Gastrocnemius medialis (tissue), 4 donors: ENCODE measurements at regions not wholly inside any gene's neighbourhood (a gene's known extent, or its start where the extent isn't known, plus 50 kb on each side); places are given as distances from the start of the nearest gene placed in this dataset.

ENCODE experiments used
- ATAC-seq, 2 donors: fragments of 150-250 bp; one replicate each; pipeline ENCODE4 v1.9.1; 2016
- DNase-seq, 2 donors: peaks; one replicate each; pipeline ENCODE4 v3.0.0-alpha.2; 2019
- H3K27ac ChIP-seq, 4 donors: fragments of 200-600 bp; sonication (generic); 1 replicate in 1 of 4; 2 replicates in 3 of 4; pipeline ENCODE4 v1.5.1; 2016 to 2018; ENCODE audit warnings: mild to moderate bottlenecking in 2 of 4, moderate library complexity in 1 of 4
- H3K27me3 ChIP-seq, 3 donors: fragments of 200-600 bp; sonication (generic) in 2 of 3; 1 replicate in 1 of 3; 2 replicates in 2 of 3; pipeline versions ENCODE4 v1.5.1 to v1.6.0; 2016 to 2019; ENCODE audit warnings: mild to moderate bottlenecking in 1 of 3, moderate library complexity in 1 of 3
- H3K36me3 ChIP-seq, 2 donors: fragments of 200-600 bp; sonication (generic) in 1 of 2; one replicate each; pipeline ENCODE4 v1.5.1; 2017 to 2018
- H3K4me1 ChIP-seq, 2 donors: fragments of 200-600 bp; sonication (generic) in 1 of 2; one replicate each; pipeline ENCODE4 v1.5.1; 2016 to 2017; ENCODE audit warnings: mild to moderate bottlenecking in 2 of 2
- H3K4me3 ChIP-seq, 4 donors: fragments of 200-600 bp; sonication (generic) in 3 of 4; 1 replicate in 1 of 4; 2 replicates in 3 of 4; pipeline ENCODE4 v1.5.1; 2016 to 2019; ENCODE audit warnings: mild to moderate bottlenecking in 2 of 4
- H3K9me3 ChIP-seq, 3 donors: fragments of 200-600 bp; sonication (generic) in 2 of 3; 1 replicate in 1 of 3; 2 replicates in 2 of 3; pipeline ENCODE4 v1.5.1; 2016 to 2019
- CTCF ChIP-seq, 5 experiments: fragments of 450-650 bp in 3 of 5; fragments of 200-600 bp in 2 of 5; sonication (generic) in 2 of 5; IDR thresholded peaks in 4 of 5; conservative IDR thresholded peaks in 1 of 5; 1 replicate in 4 of 5; 2 replicates in 1 of 5; pipeline ENCODE4 v1.5.1; 2016 to 2019; ENCODE audit warnings: antibody characterized with exemption in 5 of 5, mild to moderate bottlenecking in 3 of 5, moderate library complexity in 3 of 5
- POLR2A ChIP-seq, 2 donors: fragments of 450-650 bp; IDR thresholded peaks; one replicate each; pipeline ENCODE4 v1.6.1; 2017; ENCODE audit warnings: antibody characterized with exemption in 2 of 2, mild to moderate bottlenecking in 2 of 2, moderate library complexity in 2 of 2
- in situ Hi-C, 4 donors: fragments of 200-750 bp; cut with MboI; loops; one replicate each; pipeline versions ENCODE4 v1.15.0 to v1.8.0; 2017; ENCODE audit warnings: low sequenced_read_pairs in 4 of 4
- intact Hi-C: fragments of 100-400 bp; cut with DNase I; formaldehyde crosslinking; loops from one replicate; pipeline ENCODE4 v1.15.1; 2023; ENCODE audit warnings: low total_unique reads

- no peak overlapping the region for H3K4me3 ChIP-seq
- peak overlapping the region; percentile 30 to 50 (median 44) for H3K27ac ChIP-seq
- peaks cover 0 to 3% (median 0%) of the 10 kb centered on the region in 3 donors for H3K27me3 ChIP-seq
- no peaks in the 10 kb centered on the region for H3K36me3 ChIP-seq
- H3K4me1 ChIP-seq: no peaks in the 10 kb centered on the region
- peak; percentile 50 to 74 for DNase-seq
- TF ChIP-seq POLR2A (IDR thresholded peaks at IDR 0.05) (no peak), CTCF (IDR thresholded peaks at IDR 0.05 in 4 of 5, conservative IDR thresholded peaks at IDR 0.05 in 1 of 5) (peak; percentile 32 to 89 (median 44))
- in situ Hi-C loops: loop anchor here in 1 of 4 donors (10.0 kb wide), 1 partner anchor 1063 kb away; no protein-coding TSS in a partner anchor
- ATAC-seq: peak; percentile 62 to 84
- intact Hi-C loops: no loop called here
- H3K9me3 ChIP-seq: no peaks in the 10 kb centered on the region
Observed at GRCh38 chr10:30751678-30752331, 122.3 kb upstream of the LYZL2 start.

GRCh38 chr10:30750971-30751677 lies 121.6 kb upstream of the LYZL2 start:
- Histone ChIP-seq H3K36me3 (no peaks in the 10 kb centered on the region), H3K27me3 (peaks cover 0 to 3% (median 0%) of the 10 kb centered on the region in 3 donors), H3K27ac (no peak overlapping the region), H3K4me1 (no peaks in the 10 kb centered on the region), H3K9me3 (no peaks in the 10 kb centered on the region), H3K4me3 (no peak overlapping the region)
- intact Hi-C loops: no loop called here
- DNase-seq: no peak
- TF ChIP-seq POLR2A (IDR thresholded peaks at IDR 0.05) (no peak), CTCF (IDR thresholded peaks at IDR 0.05 in 4 of 5, conservative IDR thresholded peaks at IDR 0.05 in 1 of 5) (no peak)
- no peak for ATAC-seq
- in situ Hi-C loops: loop anchor here in 1 of 4 donors (10.0 kb wide), 1 partner anchor 1064 kb away; no protein-coding TSS in a partner anchor

- DNase-seq (no peak), ATAC-seq (no peak)
- no peaks in the 10 kb centered on the region for H3K4me1 ChIP-seq
- no peak for TF ChIP-seq POLR2A (IDR thresholded peaks at IDR 0.05)
- TF ChIP-seq CTCF (IDR thresholded peaks at IDR 0.05 in 4 of 5, conservative IDR thresholded peaks at IDR 0.05 in 1 of 5): no peak
- H3K36me3 ChIP-seq: no peaks in the 10 kb centered on the region
- intact Hi-C loops (no loop called here), in situ Hi-C loops (loop anchor here in 1 of 4 donors (25.0 kb wide), 1 partner anchor 738 kb away; no protein-coding TSS in a partner anchor)
- peaks cover 0 to 3% (median 0%) of the 10 kb centered on the region in 3 donors for H3K27me3 ChIP-seq
- no peak overlapping the region for H3K4me3 ChIP-seq
- H3K27ac ChIP-seq: no peak overlapping the region
- H3K9me3 ChIP-seq: no peaks in the 10 kb centered on the region
Observed at GRCh38 chr10:30749385-30749784, 119.8 kb upstream of the LYZL2 start.

GRCh38 chr10:30748152-30748973 lies 118.8 kb upstream of the LYZL2 start:
- TF ChIP-seq POLR2A (IDR thresholded peaks at IDR 0.05): no peak
- TF ChIP-seq CTCF (IDR thresholded peaks at IDR 0.05 in 4 of 5, conservative IDR thresholded peaks at IDR 0.05 in 1 of 5): no peak
- in situ Hi-C loops: loop anchor here in 1 of 4 donors (25.0 kb wide), 1 partner anchor 739 kb away; no protein-coding TSS in a partner anchor
- ATAC-seq: no peak
- H3K4me3 ChIP-seq: no peak overlapping the region
- H3K9me3 ChIP-seq: no peaks in the 10 kb centered on the region
- H3K36me3 ChIP-seq: no peaks in the 10 kb centered on the region
- intact Hi-C loops: no loop called here
- no peaks in the 10 kb centered on the region for H3K4me1 ChIP-seq
- H3K27me3 ChIP-seq: peaks cover 0 to 3% (median 0%) of the 10 kb centered on the region in 3 donors
- H3K27ac ChIP-seq: no peak overlapping the region
- DNase-seq: no peak
